ENCODE measurements at regions not wholly inside any gene's neighbourhood (a gene's known extent, or its start where the extent isn't known, plus 50 kb on each side); places are given as distances from the start of the nearest gene placed in this dataset.

GRCh38 chr7:152970481-152970880 is 210.9 kb downstream of the ACTR3B start:
- no peak for DNase-seq (ENCODE audit: low spot score)
- no peak for TF ChIP-seq CTCF (IDR thresholded peaks at IDR 0.05; ENCODE audit: extremely low read depth, missing control alignments)

DNA sequence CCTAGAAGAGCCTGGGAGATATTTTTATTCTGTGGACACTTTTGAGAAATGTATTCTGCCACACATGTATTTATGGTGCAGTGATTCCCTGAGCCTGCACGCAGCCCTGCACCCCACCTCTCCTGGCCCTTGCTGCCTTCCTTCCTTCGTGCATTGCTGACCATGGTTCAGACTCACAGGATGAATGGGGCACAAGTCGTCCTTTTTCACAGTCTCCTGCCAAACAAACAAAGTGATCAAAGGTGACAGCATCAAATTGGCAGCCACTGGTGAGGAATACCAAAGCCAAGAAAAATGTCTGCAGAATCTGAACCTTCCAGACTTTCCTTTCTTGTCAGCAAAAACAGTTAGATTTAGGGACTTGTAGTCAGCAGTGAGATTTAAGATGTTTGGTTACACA is 215.0 kb downstream of the ACTR3B start:
- no peak for DNase-seq (ENCODE audit: low spot score)
- TF ChIP-seq CTCF (IDR thresholded peaks at IDR 0.05; ENCODE audit: extremely low read depth, missing control alignments) = no peak

DNA sequence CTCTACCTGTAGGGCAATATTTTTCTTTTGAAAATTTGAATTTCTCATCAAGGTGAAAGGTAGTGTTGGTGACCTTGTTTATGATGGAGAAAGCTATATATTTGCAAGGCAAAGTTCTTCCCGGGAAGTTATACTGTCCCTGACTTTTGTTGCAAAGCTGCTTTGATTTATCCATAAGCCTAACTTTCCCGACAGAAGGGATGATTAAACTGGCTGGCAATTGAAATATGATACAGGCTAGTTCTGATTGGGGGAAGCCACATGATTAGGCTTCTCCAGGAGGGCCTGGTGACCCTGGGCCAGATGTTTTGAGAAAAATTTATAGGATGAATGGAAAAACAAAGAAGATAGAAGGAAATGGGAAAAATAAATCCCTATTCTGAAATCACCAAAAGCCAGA is 215.5 kb downstream of the ACTR3B start:
- TF ChIP-seq CTCF (IDR thresholded peaks at IDR 0.05; ENCODE audit: extremely low read depth, missing control alignments) = no peak
- no peak for DNase-seq (ENCODE audit: low spot score)

DNA sequence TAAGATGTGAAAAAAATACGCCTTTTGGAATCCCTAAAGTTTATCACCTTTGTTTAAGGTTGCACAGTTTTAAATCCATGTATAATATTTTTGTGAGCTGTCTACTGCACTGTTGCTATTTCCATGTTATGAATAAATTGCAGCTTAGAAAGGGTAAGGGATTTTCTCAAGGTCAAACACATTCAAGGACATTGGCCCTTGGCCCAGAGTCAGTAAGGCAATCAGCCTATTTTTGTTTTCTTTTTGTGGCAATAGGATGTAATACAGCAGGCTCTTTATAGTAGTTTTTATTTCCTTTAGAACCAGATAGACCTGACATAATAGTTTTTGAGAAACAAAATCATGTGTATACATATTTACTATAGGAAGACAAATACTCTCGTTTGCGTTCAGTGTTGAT is 219.8 kb downstream of the ACTR3B start:
- TF ChIP-seq CTCF (IDR thresholded peaks at IDR 0.05; ENCODE audit: extremely low read depth, missing control alignments) = no peak
- no peak for DNase-seq (ENCODE audit: low spot score)

DNA sequence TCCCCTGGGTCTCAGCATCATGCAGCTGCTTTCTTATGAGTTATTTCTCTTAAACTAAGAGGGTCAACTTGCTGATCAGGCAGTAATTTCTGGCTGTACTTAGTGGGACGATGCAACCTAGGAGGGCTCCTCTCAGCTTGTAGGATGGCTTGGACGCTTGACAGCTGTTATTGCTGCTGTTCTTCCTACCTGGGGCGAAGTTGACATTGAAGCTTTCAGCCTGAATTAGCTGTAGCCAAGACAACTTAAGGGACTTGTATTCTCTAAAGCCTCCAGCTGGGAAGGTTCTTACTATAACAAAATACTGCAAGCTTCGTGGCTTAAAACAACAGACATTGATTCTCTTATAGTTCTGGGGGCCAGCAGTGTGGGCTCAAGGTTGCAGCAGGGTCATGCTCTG is 224.9 kb downstream of the ACTR3B start:
- no peak for DNase-seq (ENCODE audit: low spot score)
- no peak for TF ChIP-seq CTCF (IDR thresholded peaks at IDR 0.05; ENCODE audit: extremely low read depth, missing control alignments)

DNA sequence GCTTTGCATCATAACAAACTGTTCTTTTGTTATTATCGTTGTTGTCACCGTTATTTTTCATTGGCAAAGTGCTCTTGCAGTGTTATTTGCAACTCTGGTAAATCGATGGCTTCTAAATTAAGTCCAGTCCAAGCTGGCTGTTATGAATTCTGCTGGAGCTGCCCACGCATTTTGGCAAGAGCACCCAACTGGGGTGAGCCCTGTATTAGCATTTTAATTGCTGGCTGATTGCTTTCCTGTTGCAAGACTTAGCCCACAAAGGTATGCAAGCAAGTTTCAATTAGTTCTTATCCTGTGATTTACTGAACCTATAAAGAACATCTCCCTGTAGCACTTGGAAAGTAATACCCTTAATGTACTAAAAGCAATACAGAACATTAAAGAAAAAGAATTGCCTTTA is 226.8 kb downstream of the ACTR3B start:
- no peak for TF ChIP-seq CTCF (IDR thresholded peaks at IDR 0.05; ENCODE audit: extremely low read depth, missing control alignments)
- no peak for DNase-seq (ENCODE audit: low spot score)

GRCh38 chr7:152987656-152988055 is 228.1 kb downstream of the ACTR3B start:
- TF ChIP-seq CTCF (IDR thresholded peaks at IDR 0.05; ENCODE audit: extremely low read depth, missing control alignments) = no peak
- DNase-seq (ENCODE audit: low spot score) = no peak

Data from GM20000 (cell line).